ENCODE measurements at regions not wholly inside any gene's neighbourhood (a gene's known extent, or its start where the extent isn't known, plus 50 kb on each side); places are given as distances from the start of the nearest gene placed in this dataset.

GRCh38 chr7:109073543-109073942, 503.9 kb downstream of the DNAJB9 start:
- no peaks in the 10 kb centered on the region for H3K79me1 ChIP-seq (ENCODE audit: low read depth in 1 of 2, low read length in 2 of 2)
- no peaks in the 10 kb centered on the region for H3K36me3 ChIP-seq (ENCODE audit: control insufficient read depth, insufficient read depth, low read length)
- ChIA-PET CTCF (no interaction called here), POLR2A (ENCODE audit: unreplicated experiment) (no interaction called here)
- H3K18ac ChIP-seq (ENCODE audit: low read depth, low read length): no peak overlapping the region
- no peak overlapping the region for H3K4me3 ChIP-seq (ENCODE audit: insufficient read depth, low read depth, low read length)
- no peak overlapping the region for H2BK5ac ChIP-seq (ENCODE audit: low read depth, low read length, poor library complexity, severe bottlenecking)
- TF ChIP-seq MAZ (IDR thresholded peaks at IDR 0.05; ENCODE audit: borderline replicate concordance, low read depth, low read length): no peak
- no peak for TF ChIP-seq SMC3 (IDR thresholded peaks at IDR 0.05; ENCODE audit: low read depth, low read length)
- no peak for TF ChIP-seq MAFK (IDR thresholded peaks at IDR 0.05; ENCODE audit: low read depth, low read length)
- TF ChIP-seq USF2 (IDR thresholded peaks at IDR 0.05; ENCODE audit: low read depth, low read length): no peak
- TF ChIP-seq RFX5 (IDR thresholded peaks at IDR 0.05; ENCODE audit: low read depth, low read length): no peak
- no peak for TF ChIP-seq NFE2L2 (IDR thresholded peaks at IDR 0.05; ENCODE audit: low read depth, low read length)
- TF ChIP-seq CHD1 (IDR thresholded peaks at IDR 0.05; ENCODE audit: low read depth, low read length): no peak
- H2AK9ac ChIP-seq (replicated peaks; ENCODE audit: low read depth, low read length, poor library complexity): no peak overlapping the region
- no TSS peak for BruUV-seq (replicated peaks)
- H2BK20ac ChIP-seq (ENCODE audit: low read depth, low read length): no peak overlapping the region
- no peaks in the 10 kb centered on the region for H3K9me1 ChIP-seq (ENCODE audit: insufficient read depth, low read length)
- H3K56ac ChIP-seq (ENCODE audit: extremely low read depth, insufficient read depth, low read length): no peak overlapping the region
- no peak overlapping the region for H3K4me2 ChIP-seq (ENCODE audit: low read depth, low read length)
- H3K9me3 ChIP-seq (ENCODE audit: control insufficient read depth, insufficient read depth, low read length): peaks cover 1% of the 10 kb centered on the region; the same call in 1 of the 2 replicates
- dilution Hi-C loops (cut with HindIII; ENCODE audit: low sequenced_read_pairs, unreplicated experiment) (no loop called here), intact Hi-C loops (cut with micrococcal nuclease) (no loop called here), in situ Hi-C loops (cut with MboI; ENCODE audit: low sequenced_read_pairs) (no loop called here)
- no peak overlapping the region for H2BK15ac ChIP-seq (ENCODE audit: low read depth, low read length)
- H2AFZ ChIP-seq (replicated peaks; ENCODE audit: low read length, poor library complexity): no peak overlapping the region
- ATAC-seq (ENCODE audit: low read depth): no peak
- H3K27me3 ChIP-seq (ENCODE audit: control insufficient read depth, insufficient read depth, low read length): no peaks in the 10 kb centered on the region
- H4K5ac ChIP-seq (ENCODE audit: low read depth, low read length): no peak overlapping the region
- H3K4me1 ChIP-seq (ENCODE audit: control insufficient read depth, insufficient read depth, low read length): no peaks in the 10 kb centered on the region
- H3K27ac ChIP-seq (ENCODE audit: insufficient read depth, low read length): no peak overlapping the region
- H2AK5ac ChIP-seq (ENCODE audit: low read depth, low read length): no peak overlapping the region
- DNase-seq: no peak
- H4K20me1 ChIP-seq (ENCODE audit: insufficient read depth, low read length): no peaks in the 10 kb centered on the region
- H3K4ac ChIP-seq (ENCODE audit: low read depth, low read length): no peak overlapping the region
- H4K91ac ChIP-seq (ENCODE audit: insufficient read depth, low read depth, low read length): no peak overlapping the region
- H4K8ac ChIP-seq (ENCODE audit: low read depth in 2 of 2, low read length in 2 of 2): no peak overlapping the region
- WGBS, 2 experiments (ENCODE audit: extremely low coverage in 2 of 2, insufficient read length in 1 of 2): no CpG with 5 or more reads among the region's 3 CpGs
- H3K9ac ChIP-seq (ENCODE audit: low read depth, low read length): no peak overlapping the region
- no peak overlapping the region for H2BK120ac ChIP-seq (ENCODE audit: low read depth, low read length)
- no peak overlapping the region for H3K23ac ChIP-seq (ENCODE audit: low read depth, low read length)
- no peak overlapping the region for H3K14ac ChIP-seq (replicated peaks; ENCODE audit: low read depth, low read length)
